Activated naive CD8-positive, alpha-beta T cell treated with anti-CD3 and anti-CD28 coated beads for 36 hours (primary cell): ENCODE measurements at regions not wholly inside any gene's neighbourhood (a gene's known extent, or its start where the extent isn't known, plus 50 kb on each side); places are given as distances from the start of the nearest gene placed in this dataset.

Source experiments
- DNase-seq: peaks from one replicate; pipeline ENCODE4 v3.0.0; 2021
- H3K27ac Mint-ChIP-seq: one replicate; pipeline ENCODE4 v1.8.0; 2022; ENCODE audit warnings: mild to moderate bottlenecking, moderate library complexity, mixed read lengths
- H3K27me3 Mint-ChIP-seq: one replicate; pipeline ENCODE4 v1.8.0; 2022; ENCODE audit warnings: mild to moderate bottlenecking, mixed read lengths
- H3K36me3 Mint-ChIP-seq: one replicate; pipeline ENCODE4 v1.8.0; 2021; ENCODE audit warnings: mild to moderate bottlenecking, mixed read lengths
- H3K4me1 Mint-ChIP-seq: one replicate; pipeline ENCODE4 v1.8.0; 2021; ENCODE audit warnings: mixed read lengths
- H3K4me3 Mint-ChIP-seq: one replicate; pipeline ENCODE4 v1.8.0; 2022; ENCODE audit warnings: mild to moderate bottlenecking, moderate library complexity, mixed read lengths
- H3K9me3 Mint-ChIP-seq: one replicate; pipeline ENCODE4 v1.8.0; 2022; ENCODE audit warnings: mixed read lengths

DNA sequence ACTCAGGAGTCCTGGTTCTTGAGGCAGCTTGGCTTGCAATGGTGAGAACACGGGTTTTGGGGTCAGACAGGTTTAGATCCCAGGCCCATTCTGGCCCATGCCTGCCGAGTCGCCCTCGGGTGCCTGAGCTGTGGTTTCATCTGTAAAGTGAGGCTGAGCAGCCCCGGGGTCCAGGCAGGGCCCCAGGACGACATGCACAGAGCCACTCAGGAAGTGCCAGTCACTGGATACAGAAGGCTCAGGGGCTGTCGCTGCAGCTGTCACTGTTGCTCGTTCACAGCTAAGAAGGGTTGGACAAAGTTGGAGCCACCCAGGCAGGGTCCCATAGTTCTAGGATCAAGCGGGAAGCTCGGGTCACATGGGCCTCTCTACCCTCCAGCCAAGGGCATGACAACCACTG, 403.1 kb downstream of the BCL11B start:
- Mint-ChIP-seq H3K9me3 (no peaks in the 10 kb centered on the region), H3K27me3 (no peaks in the 10 kb centered on the region), H3K36me3 (no peaks in the 10 kb centered on the region), H3K27ac (no peak overlapping the region), H3K4me1 (peaks cover 7% of the 10 kb centered on the region), H3K4me3 (no peak overlapping the region)
- no peak for DNase-seq

- Mint-ChIP-seq H3K9me3 (peaks cover 2% of the 10 kb centered on the region), H3K27me3 (no peaks in the 10 kb centered on the region), H3K4me3 (no peak overlapping the region), H3K27ac (no peak overlapping the region), H3K36me3 (no peaks in the 10 kb centered on the region), H3K4me1 (peaks cover 7% of the 10 kb centered on the region)
- DNase-seq: no peak
Measured at GRCh38 chr14:98871796-98872195, 400.2 kb downstream of the BCL11B start.

DNA sequence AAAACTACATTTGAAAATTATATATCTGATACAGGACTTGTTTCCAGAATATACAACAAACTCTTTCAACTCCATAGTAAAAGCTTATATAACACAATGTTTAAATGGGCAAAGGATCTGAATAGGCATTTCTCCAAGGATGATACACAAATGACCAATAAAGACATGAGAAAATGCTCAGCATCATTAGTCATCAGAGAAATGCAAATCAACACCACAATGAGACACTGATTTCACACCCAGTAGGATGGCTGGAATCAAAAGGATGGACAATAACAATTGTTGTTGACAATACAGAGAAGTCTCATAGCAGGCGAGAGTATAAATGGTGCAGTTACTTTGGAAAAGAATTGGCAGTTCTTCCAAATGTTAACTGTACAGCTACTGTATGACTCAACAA, 394.9 kb downstream of the BCL11B start:
- Mint-ChIP-seq H3K36me3 (peaks cover 3% of the 10 kb centered on the region), H3K27ac (no peak overlapping the region), H3K4me3 (no peak overlapping the region), H3K9me3 (peaks cover 15% of the 10 kb centered on the region), H3K4me1 (no peaks in the 10 kb centered on the region), H3K27me3 (no peaks in the 10 kb centered on the region)
- DNase-seq: no peak

DNA sequence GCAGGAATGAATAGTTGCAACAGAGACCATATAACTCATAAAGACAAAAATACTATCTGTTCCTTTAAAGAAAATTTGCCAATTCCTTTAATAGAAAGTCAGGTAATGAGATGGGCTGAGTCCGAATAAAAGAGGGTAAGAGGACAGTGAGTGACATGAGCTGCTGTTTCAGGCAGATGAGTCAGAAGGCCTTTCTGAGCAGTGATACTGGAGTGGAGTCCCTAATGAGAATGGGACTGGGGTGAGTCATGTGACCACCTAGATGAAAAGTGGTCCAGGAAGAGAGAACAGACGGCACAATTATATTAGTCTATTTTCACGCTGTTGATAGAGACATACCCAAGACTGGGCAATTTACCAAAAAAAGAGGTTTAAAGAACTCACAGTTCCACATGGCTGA, 393.7 kb downstream of the BCL11B start:
- H3K36me3 Mint-ChIP-seq: peaks cover 3% of the 10 kb centered on the region
- no peaks in the 10 kb centered on the region for H3K4me1 Mint-ChIP-seq
- H3K27ac Mint-ChIP-seq: no peak overlapping the region
- H3K4me3 Mint-ChIP-seq: no peak overlapping the region
- peaks cover 15% of the 10 kb centered on the region for H3K9me3 Mint-ChIP-seq
- no peaks in the 10 kb centered on the region for H3K27me3 Mint-ChIP-seq
- DNase-seq: no peak

DNA sequence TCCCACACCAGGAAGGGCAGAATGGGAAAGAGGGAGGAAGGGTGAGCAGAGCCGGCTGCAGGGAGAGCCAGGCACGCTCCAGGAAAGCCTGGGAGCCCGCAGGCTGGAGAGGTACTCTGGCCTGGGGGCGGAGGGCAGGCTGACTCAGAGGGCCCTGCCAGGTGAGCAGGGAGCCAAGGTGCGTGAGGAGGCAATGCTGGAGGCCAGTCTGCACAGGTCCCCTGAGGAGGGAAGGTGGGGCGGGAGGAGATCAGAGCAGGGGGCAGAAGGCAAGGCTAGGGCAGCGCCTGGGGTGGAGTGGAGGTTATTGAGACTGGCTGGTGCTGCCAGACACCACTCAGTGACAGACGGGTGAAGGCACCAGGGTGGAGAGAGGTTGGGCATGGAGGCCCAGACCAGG, 385.0 kb downstream of the BCL11B start:
- H3K4me1 Mint-ChIP-seq: peaks cover 4% of the 10 kb centered on the region
- H3K36me3 Mint-ChIP-seq: peaks cover 2% of the 10 kb centered on the region
- no peak overlapping the region for H3K4me3 Mint-ChIP-seq
- peaks cover 4% of the 10 kb centered on the region for H3K9me3 Mint-ChIP-seq
- no peak for DNase-seq
- H3K27me3 Mint-ChIP-seq: no peaks in the 10 kb centered on the region
- H3K27ac Mint-ChIP-seq: no peak overlapping the region

GRCh38 chr14:98888281-98888680, 383.7 kb downstream of the BCL11B start:
- peaks cover 2% of the 10 kb centered on the region for H3K36me3 Mint-ChIP-seq
- no peak for DNase-seq
- H3K27ac Mint-ChIP-seq: no peak overlapping the region
- H3K4me1 Mint-ChIP-seq: peaks cover 4% of the 10 kb centered on the region
- no peaks in the 10 kb centered on the region for H3K27me3 Mint-ChIP-seq
- H3K9me3 Mint-ChIP-seq: peaks cover 4% of the 10 kb centered on the region
- H3K4me3 Mint-ChIP-seq: no peak overlapping the region

DNA sequence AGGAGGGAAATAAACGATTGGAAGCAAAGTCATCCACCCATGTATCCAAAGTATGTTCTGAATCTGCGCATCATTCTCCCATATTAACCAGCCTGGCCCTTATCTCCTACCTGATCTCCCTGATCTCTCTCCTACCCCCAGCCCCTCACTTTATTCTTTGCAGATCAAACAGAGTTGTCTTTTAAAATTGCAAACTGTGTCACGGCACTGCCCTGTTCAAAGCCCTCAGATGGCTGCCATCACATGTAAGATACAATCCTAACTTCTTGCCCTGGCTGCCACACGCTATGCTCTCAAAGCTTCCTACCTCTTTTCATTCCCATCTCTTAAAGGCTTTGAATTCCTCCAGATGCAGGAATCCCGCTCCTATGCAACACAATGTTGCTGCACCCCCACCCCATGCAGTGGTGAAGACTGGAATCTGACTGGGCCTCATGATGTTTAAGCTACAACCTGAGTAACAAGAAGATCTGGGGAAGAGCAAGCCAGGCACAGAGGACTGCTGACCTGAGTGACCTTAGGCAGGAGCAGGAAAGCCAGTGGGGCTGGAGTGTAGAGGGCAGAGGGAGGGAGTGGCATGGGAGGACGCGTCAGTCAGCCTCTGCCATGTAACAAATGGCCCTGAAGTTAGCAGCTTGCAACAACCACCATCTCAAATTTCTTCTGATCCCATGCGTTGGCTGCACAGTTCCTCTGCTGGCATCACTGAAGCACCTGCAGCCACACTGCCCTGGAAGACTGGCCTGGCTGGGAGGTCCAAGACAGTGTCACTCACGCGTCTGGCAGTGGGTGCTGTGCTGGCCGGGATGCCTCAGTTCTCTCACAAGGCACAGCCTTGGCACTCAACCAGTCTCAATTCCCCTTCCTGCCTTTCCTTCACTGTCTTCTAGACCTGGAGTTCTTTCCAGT, 382.8 kb downstream of the BCL11B start:
- no peak overlapping the region for H3K27ac Mint-ChIP-seq
- peaks cover 2% of the 10 kb centered on the region for H3K36me3 Mint-ChIP-seq
- H3K4me1 Mint-ChIP-seq: peaks cover 4% of the 10 kb centered on the region
- no peak for DNase-seq
- H3K4me3 Mint-ChIP-seq: no peak overlapping the region
- peaks cover 2% of the 10 kb centered on the region for H3K9me3 Mint-ChIP-seq
- no peaks in the 10 kb centered on the region for H3K27me3 Mint-ChIP-seq

DNA sequence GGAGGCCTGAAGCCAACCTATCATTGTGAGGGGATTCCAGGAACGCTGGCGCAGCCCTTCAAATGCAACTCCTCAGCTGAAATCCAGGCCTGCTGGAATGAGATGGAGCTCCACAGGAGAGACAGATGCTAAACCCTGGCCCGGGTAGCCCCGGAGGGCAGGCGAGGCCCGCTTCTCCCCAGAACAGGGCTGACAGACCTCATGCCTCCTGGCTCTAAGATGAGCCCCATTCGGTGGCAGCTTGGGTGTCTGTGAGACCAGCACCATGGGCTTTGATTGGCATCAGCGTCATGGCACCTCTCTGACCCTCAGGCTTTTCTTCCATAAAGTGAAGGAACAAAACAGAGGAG, 382.2 kb downstream of the BCL11B start:
- H3K9me3 Mint-ChIP-seq: peaks cover 2% of the 10 kb centered on the region
- no peak overlapping the region for H3K4me3 Mint-ChIP-seq
- DNase-seq: no peak
- H3K36me3 Mint-ChIP-seq: peaks cover 2% of the 10 kb centered on the region
- H3K4me1 Mint-ChIP-seq: peaks cover 4% of the 10 kb centered on the region
- H3K27ac Mint-ChIP-seq: no peak overlapping the region
- no peaks in the 10 kb centered on the region for H3K27me3 Mint-ChIP-seq

DNA sequence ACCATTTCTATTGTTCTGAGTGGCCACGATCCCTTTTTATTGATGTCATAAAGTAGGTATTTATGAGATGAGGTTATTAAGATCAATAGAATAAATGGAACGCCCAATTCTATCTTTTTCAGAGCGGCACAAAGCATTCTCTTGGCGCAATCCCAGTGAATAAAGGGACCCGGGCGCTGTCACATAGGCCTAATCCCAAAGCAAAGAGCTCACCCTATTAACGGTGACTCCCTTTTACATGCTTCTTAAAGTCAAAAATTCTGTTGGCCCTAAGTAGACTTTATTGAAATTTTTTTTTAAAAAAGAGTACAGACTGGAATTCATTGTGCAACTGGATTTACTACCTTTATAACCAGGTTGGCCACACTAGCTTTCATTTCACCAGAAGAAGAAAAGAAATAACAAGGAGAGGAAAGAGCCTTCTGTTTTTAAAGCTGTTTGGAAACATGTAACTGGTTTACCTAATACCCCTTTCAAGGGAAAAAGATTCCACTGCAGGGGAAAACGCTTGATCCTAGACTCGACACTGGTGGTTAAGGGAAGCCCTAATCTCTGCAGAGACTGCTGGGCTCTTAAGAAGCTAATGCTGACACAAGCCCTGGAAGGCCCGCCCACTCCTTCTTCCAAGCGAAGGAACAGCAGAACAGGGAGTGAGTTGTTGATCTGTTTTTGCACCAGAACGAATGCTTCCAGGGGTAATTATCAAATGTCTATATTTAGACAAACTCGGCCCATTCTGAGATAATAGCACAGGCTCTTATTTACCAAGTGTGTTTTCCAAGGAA, 381.2 kb downstream of the BCL11B start:
- H3K4me1 Mint-ChIP-seq: peaks cover 4% of the 10 kb centered on the region

GRCh38 chr14:98893675-98894074, 378.3 kb downstream of the BCL11B start:
- no peaks in the 10 kb centered on the region for H3K36me3 Mint-ChIP-seq
- H3K4me1 Mint-ChIP-seq: peaks cover 3% of the 10 kb centered on the region
- no peaks in the 10 kb centered on the region for H3K27me3 Mint-ChIP-seq
- peaks cover 2% of the 10 kb centered on the region for H3K9me3 Mint-ChIP-seq
- no peak overlapping the region for H3K27ac Mint-ChIP-seq
- DNase-seq: no peak
- H3K4me3 Mint-ChIP-seq: no peak overlapping the region

More for the DNA sequence above, 381.2 kb downstream of the BCL11B start:
- no peaks in the 10 kb centered on the region for H3K27me3 Mint-ChIP-seq
- no peak for DNase-seq
- H3K9me3 Mint-ChIP-seq: no peaks in the 10 kb centered on the region
- no peaks in the 10 kb centered on the region for H3K36me3 Mint-ChIP-seq
- H3K4me3 Mint-ChIP-seq: no peak overlapping the region
- no peak overlapping the region for H3K27ac Mint-ChIP-seq

- no peaks in the 10 kb centered on the region for H3K4me1 Mint-ChIP-seq
- DNase-seq: no peak
- no peak overlapping the region for H3K4me3 Mint-ChIP-seq
- peaks cover 2% of the 10 kb centered on the region for H3K9me3 Mint-ChIP-seq
- no peaks in the 10 kb centered on the region for H3K27me3 Mint-ChIP-seq
- no peak overlapping the region for H3K27ac Mint-ChIP-seq
- H3K36me3 Mint-ChIP-seq: no peaks in the 10 kb centered on the region
Measured at GRCh38 chr14:98894600-98894999, 377.4 kb downstream of the BCL11B start.

- Mint-ChIP-seq H3K9me3 (peaks cover 2% of the 10 kb centered on the region), H3K27ac (no peak overlapping the region), H3K4me1 (peaks cover under 1% of the 10 kb centered on the region), H3K36me3 (no peaks in the 10 kb centered on the region), H3K4me3 (no peak overlapping the region), H3K27me3 (no peaks in the 10 kb centered on the region)
- DNase-seq: no peak
Measured at GRCh38 chr14:98896449-98896848, 375.5 kb downstream of the BCL11B start.

GRCh38 chr14:98897605-98898309, 374.2 kb downstream of the BCL11B start:
- no peak for DNase-seq
- Mint-ChIP-seq H3K27me3 (no peaks in the 10 kb centered on the region), H3K36me3 (no peaks in the 10 kb centered on the region), H3K9me3 (peaks cover 2% of the 10 kb centered on the region), H3K4me3 (no peak overlapping the region), H3K27ac (no peak overlapping the region), H3K4me1 (peaks cover 3% of the 10 kb centered on the region)

DNA sequence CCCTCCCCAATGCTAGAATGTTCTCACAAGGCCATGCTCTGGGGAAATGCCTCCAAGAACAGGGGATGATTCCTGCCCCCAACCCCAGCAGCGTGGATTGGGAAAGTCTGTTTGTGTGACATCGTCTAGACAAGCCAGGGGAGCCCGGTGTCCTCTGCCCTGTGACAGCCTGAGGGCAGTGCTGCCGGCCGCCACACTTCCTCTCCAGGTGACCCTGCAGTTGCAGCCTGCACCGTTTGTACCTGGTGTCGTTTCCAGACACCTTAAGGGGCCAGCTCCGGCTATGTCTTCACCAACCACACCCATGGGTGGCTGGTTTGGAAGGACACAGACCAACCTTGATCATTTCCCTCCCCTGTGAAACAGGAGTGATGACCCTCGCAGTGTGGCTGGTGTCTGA, 372.6 kb downstream of the BCL11B start:
- Mint-ChIP-seq H3K4me3 (no peak overlapping the region), H3K4me1 (peaks cover 3% of the 10 kb centered on the region), H3K27ac (no peak overlapping the region), H3K27me3 (no peaks in the 10 kb centered on the region), H3K9me3 (peaks cover 2% of the 10 kb centered on the region), H3K36me3 (no peaks in the 10 kb centered on the region)
- DNase-seq: no peak

DNA sequence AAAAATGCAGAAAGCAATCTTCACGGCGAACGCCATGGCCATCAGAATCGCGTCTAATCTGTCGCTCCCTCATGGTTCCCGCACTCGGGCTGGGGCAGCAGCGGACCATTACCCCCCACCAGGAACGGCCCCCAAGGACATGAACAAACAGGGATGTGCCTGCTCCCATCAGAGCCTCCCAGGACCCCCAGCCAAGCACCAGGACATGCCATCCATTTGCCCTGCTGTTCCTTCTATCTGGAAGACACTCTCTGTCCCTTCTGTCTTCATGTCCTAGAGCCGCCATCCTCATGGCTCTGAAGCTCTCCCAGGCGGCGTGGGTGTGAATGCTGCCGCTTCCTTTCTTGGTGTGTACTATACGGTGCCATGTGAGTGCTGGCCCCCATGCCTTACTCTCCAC, 371.8 kb downstream of the BCL11B start:
- Mint-ChIP-seq H3K27me3 (no peaks in the 10 kb centered on the region), H3K9me3 (peaks cover 2% of the 10 kb centered on the region), H3K36me3 (no peaks in the 10 kb centered on the region), H3K4me3 (no peak overlapping the region), H3K4me1 (peaks cover 3% of the 10 kb centered on the region), H3K27ac (no peak overlapping the region)
- DNase-seq: no peak
